ENCODE measurements at regions not wholly inside any gene's neighbourhood (a gene's known extent, or its start where the extent isn't known, plus 50 kb on each side); places are given as distances from the start of the nearest gene placed in this dataset.

DNA sequence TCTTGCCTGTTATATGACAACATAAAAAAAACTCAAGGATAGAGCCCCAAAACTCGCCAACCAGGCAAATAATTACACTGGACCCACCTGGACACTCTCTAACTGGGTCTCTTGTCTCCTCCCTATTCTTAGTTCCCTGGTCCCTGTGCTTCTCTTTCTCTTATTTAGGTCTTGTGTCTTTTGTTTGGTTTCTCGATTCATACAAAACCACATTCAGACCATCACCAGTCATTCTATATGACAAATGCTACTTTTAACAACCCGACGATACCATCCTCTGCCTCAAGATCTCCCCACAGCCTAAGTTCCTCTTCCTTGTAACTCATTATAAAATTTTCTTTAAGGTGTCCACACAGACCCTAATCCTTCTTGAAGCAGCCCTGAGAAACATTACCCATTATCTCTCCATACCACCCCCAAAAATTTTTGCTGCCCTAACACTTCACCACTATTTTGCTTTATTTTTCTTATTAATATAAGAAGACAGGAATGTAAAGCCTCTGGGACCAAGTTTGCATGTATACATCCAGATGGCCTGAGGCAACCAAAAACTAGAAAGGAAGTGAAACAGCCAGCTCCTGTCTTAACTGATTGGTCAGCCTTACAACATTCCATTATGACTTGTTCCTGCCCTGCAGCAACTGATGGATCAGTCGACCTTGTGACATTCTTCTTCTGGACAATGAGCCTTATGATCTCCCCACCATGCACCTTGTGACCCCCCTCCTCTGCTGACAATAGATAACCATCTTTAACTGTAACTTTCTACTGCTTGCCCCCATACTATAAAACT is 638.2 kb downstream of the AMY1C start:
- TF ChIP-seq TAF1 (IDR thresholded peaks at IDR 0.05; ENCODE audit: low read depth, low read length) (no peak), POLR2A (IDR thresholded peaks at IDR 0.05; ENCODE audit: low read depth, low read length) (no peak), POLR2AphosphoS5 (IDR thresholded peaks at IDR 0.05; ENCODE audit: low read depth, low read length) (no peak), POU2F2 (IDR thresholded peaks at IDR 0.05; ENCODE audit: low read depth, low read length) (no peak), SPI1 (IDR thresholded peaks at IDR 0.05; ENCODE audit: low read depth, low read length) (peak; percentile 84), PAX5 (IDR thresholded peaks at IDR 0.05; ENCODE audit: insufficient read depth, low read length, severe bottlenecking) (no peak)
